ENCODE measurements at regions not wholly inside any gene's neighbourhood (a gene's known extent, or its start where the extent isn't known, plus 50 kb on each side); places are given as distances from the start of the nearest gene placed in this dataset.

- Histone ChIP-seq H3K4me1 (ENCODE audit: control insufficient read depth in 1 of 2, insufficient read depth in 2 of 2, low read depth in 1 of 2, low read length in 1 of 2) (no peaks in the 10 kb centered on the region), H3K27me3 (ENCODE audit: insufficient read depth) (no peaks in the 10 kb centered on the region), H4K20me1 (ENCODE audit: insufficient read depth) (no peaks in the 10 kb centered on the region), H3K27ac (ENCODE audit: low read depth in 2 of 2, low read length in 1 of 2) (no peak overlapping the region), H3K4me2 (no peak overlapping the region), H3K9me3 (no peaks in the 10 kb centered on the region), H3K79me2 (ENCODE audit: insufficient read depth) (no peaks in the 10 kb centered on the region), H3K36me3 (replicated peaks in 1 of 2; ENCODE audit: control insufficient read depth in 1 of 2, insufficient read depth in 2 of 2, low read length in 1 of 2) (no peaks in the 10 kb centered on the region), H3K9ac (no peak overlapping the region), H3K9me2 (no peaks in the 10 kb centered on the region), H2AFZ (ENCODE audit: low read depth) (no peak overlapping the region), H3F3A (replicated peaks; ENCODE audit: insufficient read depth) (no peaks in the 10 kb centered on the region), H3K4me3 (ENCODE audit: low read depth in 2 of 2, low read length in 1 of 2) (no peak overlapping the region)
- no peak for DNase-seq
- ChIA-PET POLR2A (no interaction called here), CTCF (no interaction called here)
- 21% methylated on average over 22 of the region's 22 CpGs for WGBS (ENCODE audit: low lambda C conversion rate)
- TF ChIP-seq SMC3 (IDR thresholded peaks at IDR 0.05; ENCODE audit: low read depth, low read length), result no peak
- TF ChIP-seq, protein P1, sequence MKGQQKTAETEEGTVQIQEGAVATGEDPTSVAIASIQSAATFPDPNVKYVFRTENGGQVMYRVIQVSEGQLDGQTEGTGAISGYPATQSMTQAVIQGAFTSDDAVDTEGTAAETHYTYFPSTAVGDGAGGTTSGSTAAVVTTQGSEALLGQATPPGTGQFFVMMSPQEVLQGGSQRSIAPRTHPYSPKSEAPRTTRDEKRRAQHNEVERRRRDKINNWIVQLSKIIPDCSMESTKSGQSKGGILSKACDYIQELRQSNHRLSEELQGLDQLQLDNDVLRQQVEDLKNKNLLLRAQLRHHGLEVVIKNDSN (IDR thresholded peaks at IDR 0.05; ENCODE audit: borderline replicate concordance, low read depth), result no peak
- TF ChIP-seq FOXM1 (IDR thresholded peaks at IDR 0.05; ENCODE audit: low read depth), result no peak
- no peak for TF ChIP-seq USF2 (IDR thresholded peaks at IDR 0.05; ENCODE audit: borderline replicate concordance, low read depth, low read length)
- no peak for TF ChIP-seq NRF1 (IDR thresholded peaks at IDR 0.05; ENCODE audit: low read depth, low read length)
These were observed 243.9 kb upstream of the VCX3A start for GRCh38 chrX:6778544-6779503.

GRCh38 chrX:6777238-6778002, 242.5 kb upstream of the VCX3A start:
- 24% methylated on average over 6 of the region's 6 CpGs for WGBS (ENCODE audit: low lambda C conversion rate)
- POLR2A ChIA-PET, result no interaction called here

More at GRCh38 chrX:6777238-6778002, 242.5 kb upstream of the VCX3A start:
- Histone ChIP-seq H2AFZ (ENCODE audit: low read depth) (no peak overlapping the region), H3K4me1 (ENCODE audit: control insufficient read depth in 1 of 2, insufficient read depth in 2 of 2, low read depth in 1 of 2, low read length in 1 of 2) (no peaks in the 10 kb centered on the region), H3K9ac (no peak overlapping the region), H3K9me3 (no peaks in the 10 kb centered on the region), H4K20me1 (ENCODE audit: insufficient read depth) (no peaks in the 10 kb centered on the region), H3K4me2 (no peak overlapping the region), H3K36me3 (replicated peaks in 1 of 2; ENCODE audit: control insufficient read depth in 1 of 2, insufficient read depth in 2 of 2, low read length in 1 of 2) (no peaks in the 10 kb centered on the region), H3K79me2 (ENCODE audit: insufficient read depth) (no peaks in the 10 kb centered on the region), H3K9me2 (no peaks in the 10 kb centered on the region), H3K27ac (ENCODE audit: low read depth in 2 of 2, low read length in 1 of 2) (no peak overlapping the region), H3F3A (replicated peaks; ENCODE audit: insufficient read depth) (no peaks in the 10 kb centered on the region), H3K4me3 (ENCODE audit: low read depth in 2 of 2, low read length in 1 of 2) (no peak overlapping the region), H3K27me3 (ENCODE audit: insufficient read depth) (no peaks in the 10 kb centered on the region)
- CTCF ChIA-PET, result no interaction called here
- DNase-seq, result no peak
- TF ChIP-seq CHD2 (IDR thresholded peaks at IDR 0.05; ENCODE audit: low read length, partially characterized antibody), result no peak
- TF ChIP-seq SMC3 (IDR thresholded peaks at IDR 0.05; ENCODE audit: low read depth, low read length), result no peak
- TF ChIP-seq ELF1 (IDR thresholded peaks at IDR 0.05), result no peak
- TF ChIP-seq, protein P2, sequence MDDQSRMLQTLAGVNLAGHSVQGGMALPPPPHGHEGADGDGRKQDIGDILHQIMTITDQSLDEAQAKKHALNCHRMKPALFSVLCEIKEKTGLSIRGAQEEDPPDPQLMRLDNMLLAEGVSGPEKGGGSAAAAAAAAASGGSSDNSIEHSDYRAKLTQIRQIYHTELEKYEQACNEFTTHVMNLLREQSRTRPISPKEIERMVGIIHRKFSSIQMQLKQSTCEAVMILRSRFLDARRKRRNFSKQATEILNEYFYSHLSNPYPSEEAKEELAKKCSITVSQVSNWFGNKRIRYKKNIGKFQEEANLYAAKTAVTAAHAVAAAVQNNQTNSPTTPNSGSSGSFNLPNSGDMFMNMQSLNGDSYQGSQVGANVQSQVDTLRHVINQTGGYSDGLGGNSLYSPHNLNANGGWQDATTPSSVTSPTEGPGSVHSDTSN (IDR thresholded peaks at IDR 0.05), result no peak

All from SK-N-SH (cell line).